Forelimb muscle (tissue), 1 donor: ENCODE measurements at regions not wholly inside any gene's neighbourhood (a gene's known extent, or its start where the extent isn't known, plus 50 kb on each side); places are given as distances from the start of the nearest gene placed in this dataset.

Experiments
- DNase-seq: peaks from one replicate; pipeline ENCODE4 v3.0.0-alpha.2; 2013; ENCODE audit warnings: low read depth

GRCh38 chr2:55102056-55102812 lies 52.0 kb upstream of the RTN4 start:
- no peak for DNase-seq

DNA sequence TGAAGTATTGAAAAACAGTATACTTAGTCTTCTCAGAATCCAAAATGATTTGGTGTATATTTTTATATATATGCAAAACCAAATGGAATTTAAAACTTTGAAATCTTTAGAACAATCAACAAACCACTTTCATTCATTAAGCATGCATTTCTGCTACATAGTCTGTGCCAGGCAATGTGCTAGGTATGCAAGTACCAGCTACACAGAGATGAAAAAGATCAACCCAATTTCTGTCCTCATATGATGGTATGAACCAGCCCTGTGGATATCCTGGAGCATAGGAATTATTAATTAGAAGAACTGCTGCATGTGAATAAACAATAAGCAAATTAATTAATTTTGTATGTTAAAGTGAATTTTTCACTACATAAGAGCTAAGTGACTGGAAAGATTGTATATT lies 51.2 kb upstream of the RTN4 start:
- no peak for DNase-seq

DNA sequence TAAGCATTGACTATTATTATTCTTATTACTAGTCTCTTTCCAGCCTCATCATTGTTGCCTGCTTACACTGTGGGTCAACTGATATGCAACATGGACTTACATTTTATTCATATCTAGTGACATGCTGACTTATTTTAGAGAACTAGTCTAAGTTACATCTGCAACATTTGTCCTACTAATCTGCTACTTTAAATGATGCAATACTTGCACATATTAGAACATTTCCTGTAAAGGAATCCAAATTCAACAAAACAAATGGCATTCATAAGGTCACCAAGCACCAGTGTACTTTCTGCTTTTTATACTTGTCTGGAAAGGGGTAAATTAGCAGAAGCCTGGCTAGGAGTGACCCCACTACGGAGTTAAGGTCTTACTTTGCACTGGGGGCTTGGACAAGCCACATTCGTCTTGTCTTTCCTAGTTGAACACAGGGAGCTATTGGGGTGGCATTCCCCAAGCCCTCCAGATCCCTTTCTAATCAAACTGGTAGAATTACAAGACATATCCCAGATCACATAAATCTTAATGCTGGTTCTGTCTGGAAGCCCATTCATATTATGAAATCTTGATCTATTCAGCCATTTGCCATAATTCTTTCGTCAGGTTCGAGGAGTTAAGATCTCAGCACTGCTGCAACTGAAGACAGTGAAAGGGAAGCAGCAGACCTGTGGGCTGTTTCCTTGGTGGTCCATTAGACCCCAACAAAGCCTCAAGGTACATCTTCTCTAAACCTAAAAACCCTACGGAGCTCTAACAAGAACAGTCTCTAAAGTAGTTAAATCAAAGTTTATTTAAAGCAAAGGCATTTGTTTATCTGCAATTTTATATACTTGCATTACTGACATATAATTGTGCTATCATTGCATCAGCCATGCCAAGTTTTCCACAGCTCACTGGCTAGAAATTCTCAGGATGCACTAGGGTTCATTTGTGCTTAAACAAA lies 49.9 kb upstream of the RTN4 start:
- no peak for DNase-seq
